ENCODE measurements at regions not wholly inside any gene's neighbourhood (a gene's known extent, or its start where the extent isn't known, plus 50 kb on each side); places are given as distances from the start of the nearest gene placed in this dataset.
"Not testable (repeated sequence)": the region's sequence is repeated elsewhere in the genome, so short reads cannot be mapped to it uniquely, and the experiment has no call there.

DNA sequence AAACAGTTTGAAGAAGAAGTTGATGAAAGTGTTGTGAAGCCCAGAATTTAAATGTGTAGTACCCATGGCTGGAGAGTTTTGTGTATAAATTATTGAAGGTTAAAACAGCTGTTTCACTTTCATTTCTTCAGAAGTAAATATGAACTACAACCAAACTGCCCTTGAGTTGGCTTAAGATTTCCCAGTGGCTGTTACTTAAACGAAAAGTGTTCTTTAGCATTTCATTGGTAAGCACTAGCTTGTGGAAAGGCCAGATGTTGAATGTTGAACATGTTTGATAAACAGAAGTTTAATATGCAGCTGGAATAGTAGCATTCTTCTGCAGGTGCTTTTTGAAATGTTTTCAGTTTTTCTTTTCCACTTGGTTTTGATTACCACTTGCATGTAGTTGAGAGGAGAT is 83.2 kb upstream of the TNRC6B start:
- DNase-seq (ENCODE audit: low spot score): no peak

DNA sequence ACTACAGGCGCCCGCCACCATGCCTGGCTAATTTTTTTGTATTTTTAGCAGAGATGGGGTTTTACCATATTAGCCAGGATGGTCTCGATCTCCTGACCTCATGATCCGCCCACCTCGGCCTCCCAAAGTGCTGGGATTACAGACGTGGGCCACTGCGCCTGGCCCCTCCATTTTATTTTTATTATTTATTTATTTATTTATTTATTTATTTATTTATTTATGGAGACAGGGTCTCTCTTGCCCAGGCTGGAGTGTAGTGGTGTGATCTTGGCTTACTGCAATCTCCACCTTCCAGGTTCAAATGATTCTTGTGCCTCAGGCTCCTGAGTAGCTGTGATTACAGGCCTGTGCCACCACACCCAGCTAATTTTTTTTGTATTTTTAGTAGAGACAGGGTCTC is 77.8 kb upstream of the TNRC6B start:
- DNase-seq (ENCODE audit: low spot score): not testable (repeated sequence)

DNA sequence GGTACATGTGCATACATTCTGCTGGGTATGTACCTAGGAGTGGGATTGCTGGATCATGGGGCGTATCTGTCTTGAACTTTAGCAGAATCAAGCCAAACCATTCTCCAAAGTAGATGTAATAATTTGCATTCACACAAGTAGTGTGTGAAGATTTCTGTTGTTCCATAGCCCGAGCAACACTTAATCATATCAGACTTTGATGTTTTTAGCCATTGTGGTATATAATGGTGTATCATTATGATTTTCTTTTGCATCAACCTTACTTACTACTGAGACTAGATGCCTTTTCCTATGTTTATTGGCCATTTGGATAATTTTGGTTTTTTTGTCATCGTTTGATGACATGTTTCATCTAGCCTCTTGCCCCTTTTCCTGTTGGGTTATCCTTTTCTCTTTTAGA is 72.0 kb upstream of the TNRC6B start:
- DNase-seq (ENCODE audit: low spot score): no peak

DNA sequence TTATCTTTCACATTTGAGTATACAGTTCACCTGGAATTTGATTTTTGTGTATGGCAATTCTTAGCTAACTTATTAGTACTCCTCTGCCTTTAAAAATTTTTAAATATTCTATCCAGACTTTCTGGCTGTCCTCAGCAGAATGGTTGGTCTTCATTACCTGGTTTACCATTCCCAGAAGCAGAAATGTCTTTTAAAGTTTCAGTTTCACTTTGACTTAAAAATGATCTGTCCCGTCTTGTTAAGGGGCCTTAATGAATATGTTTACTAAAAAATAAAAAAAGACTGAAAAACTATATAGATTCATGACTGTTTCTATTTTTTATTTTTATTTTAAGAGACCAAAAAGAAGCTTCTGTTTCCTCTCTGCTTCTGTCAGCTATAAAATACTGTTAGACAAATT is 70.5 kb upstream of the TNRC6B start:
- no peak for DNase-seq (ENCODE audit: low spot score)

DNA sequence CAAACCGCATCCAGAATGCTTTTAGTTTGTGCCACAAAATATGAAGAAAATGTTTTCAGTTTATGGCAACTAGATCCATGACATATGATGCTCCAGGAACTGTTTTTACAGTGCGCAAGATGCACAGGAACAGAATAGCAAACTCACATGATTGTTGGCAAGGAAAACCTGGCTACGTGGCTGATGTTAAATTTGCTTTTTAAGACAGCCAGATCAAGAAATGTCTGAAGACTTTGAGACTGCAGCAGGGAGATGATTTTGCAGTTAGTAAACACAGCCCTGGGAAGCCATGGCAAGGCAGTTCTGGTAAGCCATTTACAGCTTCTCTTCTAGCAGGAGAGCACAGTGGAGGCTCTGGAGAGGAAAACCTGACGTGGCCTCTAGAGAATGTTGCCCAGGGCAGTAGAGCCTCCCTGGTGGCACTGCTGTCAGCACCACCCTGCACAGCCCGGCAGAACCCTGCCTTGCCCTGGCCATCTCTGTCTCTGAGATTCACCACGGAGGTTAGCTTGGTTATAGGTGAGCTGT is 69.8 kb upstream of the TNRC6B start:
- DNase-seq (ENCODE audit: low spot score): peak; percentile 36

DNA sequence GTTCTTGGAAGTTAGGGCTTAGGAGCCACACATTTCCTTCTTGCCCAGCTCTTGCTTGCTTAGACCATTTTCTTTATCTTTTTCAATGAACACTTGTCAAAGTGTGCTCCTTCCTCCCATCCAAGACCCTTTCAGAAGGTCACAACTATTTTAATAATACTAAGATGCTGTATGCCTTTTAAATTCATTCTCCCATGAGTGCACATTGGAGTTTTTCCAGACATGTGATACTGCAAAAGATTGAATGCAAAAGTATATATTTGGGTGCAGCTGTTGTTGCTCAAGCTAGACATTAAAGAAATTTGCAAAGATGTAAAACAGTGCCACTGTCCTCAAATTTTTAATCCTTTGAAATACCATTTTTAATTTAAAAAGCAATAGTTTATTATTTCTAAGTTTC is 69.3 kb upstream of the TNRC6B start:
- no peak for DNase-seq (ENCODE audit: low spot score)

DNA sequence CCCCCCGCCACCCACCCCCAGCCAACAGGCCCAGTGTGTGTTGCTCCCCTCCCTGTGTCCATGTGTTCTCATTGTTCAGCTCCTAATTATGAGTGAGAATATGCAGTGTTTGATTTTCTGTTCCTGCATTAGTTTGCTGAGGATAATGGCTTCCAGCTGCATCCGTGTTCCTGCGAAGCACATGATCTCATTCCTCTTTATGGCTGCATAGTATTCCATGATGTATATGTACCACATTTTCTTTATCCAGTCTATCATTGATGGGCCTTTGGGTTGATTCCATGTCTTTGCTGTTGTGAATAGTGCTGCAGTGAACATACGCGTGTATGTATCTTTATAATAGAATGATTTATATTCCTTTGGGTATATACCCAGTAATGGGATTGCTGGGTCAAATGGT is 68.8 kb upstream of the TNRC6B start:
- DNase-seq (ENCODE audit: low spot score): not testable (repeated sequence)

DNA sequence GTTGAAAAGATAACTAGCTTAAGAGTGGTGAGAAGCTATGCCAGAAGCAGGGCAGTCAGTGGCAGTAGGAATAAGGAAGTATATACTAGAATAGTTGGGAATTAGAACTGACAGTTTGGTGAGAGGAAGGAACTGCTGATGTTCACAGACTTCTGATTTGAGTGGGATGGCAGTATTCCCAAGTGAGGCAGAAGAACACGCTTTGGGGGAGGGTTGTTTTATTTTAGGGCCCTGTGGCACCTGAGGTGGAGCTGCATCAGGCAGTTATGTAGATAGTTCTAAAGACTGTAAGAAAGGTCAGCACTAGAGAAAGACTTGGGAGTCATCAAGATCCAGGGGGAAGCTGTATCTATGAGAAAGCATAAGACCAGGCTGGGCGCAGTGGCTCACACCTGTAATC is 66.3 kb upstream of the TNRC6B start:
- DNase-seq (ENCODE audit: low spot score): no peak

DNA sequence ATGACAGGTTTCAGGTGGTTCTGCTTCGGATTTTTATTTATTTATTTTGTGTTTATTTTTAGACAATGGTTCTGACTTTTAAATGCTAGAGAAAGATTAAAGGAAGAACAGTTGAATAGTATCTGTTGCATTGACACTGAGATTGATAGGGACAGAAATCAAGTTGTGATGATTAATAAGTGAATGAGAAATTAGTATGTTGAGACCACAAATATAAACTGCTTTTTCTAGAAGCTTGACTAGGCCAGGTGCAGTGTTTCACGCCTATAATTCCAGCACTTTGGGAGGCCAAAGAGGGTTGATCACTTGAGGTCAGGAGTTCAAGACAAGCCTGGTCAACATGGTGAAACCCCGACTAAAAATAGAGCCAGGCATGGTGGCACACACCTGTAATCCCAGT is 65.1 kb upstream of the TNRC6B start:
- no peak for DNase-seq (ENCODE audit: low spot score)

DNA sequence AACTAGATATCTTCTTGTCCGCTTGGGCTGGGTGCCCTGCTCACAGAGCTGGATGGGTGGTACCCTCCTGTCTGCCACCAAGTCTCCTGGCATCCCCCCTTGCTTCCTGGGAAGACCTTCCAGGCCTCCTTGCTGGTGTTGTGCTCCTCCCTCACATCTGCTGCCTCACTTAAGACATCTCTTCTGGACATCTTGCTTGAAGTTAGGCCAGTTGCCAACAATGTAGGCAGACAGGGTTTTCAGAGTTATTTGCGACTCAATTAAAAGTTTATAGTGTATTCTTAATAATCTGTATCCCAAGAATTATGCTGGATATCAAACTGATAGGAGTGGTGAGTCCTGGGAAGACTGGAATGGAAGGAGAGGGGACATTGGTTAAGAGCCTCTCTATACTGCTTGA is 64.0 kb upstream of the TNRC6B start:
- DNase-seq (ENCODE audit: low spot score): no peak

DNA sequence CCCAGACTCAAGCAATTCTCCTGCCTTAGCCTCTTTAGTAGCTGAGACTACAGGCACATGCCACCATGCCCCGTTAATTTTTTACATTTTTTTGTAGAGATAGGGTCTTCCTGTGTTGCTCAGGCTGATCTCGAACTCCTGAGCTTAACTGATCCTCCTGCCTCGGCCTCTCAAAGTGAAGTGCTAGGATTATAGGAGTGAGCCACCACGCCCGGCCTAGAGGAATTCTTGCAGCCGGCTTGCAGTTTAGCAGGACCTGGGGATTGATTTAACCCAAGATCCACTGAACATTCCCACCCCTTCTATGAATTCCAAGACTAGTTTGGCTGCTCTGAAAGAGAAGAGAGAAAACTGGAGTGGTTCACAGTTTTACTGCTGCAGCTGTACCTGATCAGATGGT is 63.3 kb upstream of the TNRC6B start:
- no peak for DNase-seq (ENCODE audit: low spot score)

DNA sequence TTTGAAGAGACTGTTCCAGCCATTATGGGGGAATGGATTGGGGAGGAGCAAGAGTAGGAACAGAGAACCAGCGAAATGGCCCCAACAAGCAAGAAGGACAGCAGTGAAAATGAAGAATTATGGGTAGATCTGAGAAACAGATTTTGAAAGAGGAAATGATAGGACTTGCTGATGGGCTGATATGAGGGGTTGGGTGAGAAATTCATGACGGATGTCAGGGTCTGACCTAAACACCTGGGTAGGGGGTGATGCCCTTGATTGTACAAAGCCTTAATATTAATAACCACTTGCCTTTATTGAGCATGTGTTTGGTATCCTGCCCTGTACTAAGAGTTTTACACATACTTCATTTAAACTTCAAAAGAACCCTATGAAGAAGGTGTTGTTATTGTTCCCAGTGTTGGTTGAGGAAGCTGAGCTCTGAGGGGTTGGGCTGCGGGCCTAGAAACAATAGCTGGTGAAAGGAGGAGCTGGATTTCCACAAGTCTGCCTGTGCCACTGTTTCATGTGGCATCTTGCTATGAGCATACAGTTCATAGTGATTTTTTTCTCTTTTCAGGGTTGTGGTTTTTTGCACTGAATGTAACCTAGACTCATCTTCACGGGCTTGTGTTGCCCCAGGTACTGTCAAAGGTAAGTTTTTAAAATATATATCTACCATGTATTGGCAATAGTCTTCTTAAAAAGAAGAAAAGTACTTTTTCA is 61.1 kb upstream of the TNRC6B start:
- DNase-seq (ENCODE audit: low spot score): no peak

DNA sequence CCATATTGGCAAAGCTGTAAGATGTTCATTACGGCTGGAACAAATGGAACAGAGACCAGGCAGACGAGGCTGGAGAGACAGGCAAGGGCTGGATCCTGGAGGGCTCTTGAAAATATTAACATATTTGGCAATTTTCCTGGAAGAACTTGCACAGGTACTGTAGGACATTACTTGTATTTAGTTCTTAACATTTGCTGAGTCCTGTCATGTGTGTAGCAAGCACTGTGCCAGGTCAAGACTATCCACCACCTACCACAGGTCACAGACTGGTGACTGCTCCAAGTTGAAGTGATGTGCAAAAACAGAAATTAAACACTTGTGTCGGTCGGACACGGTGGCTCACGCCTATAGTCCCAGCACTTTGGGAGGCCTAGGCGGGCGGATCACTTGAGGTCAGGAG is 58.7 kb upstream of the TNRC6B start:
- DNase-seq (ENCODE audit: low spot score): no peak

DNA sequence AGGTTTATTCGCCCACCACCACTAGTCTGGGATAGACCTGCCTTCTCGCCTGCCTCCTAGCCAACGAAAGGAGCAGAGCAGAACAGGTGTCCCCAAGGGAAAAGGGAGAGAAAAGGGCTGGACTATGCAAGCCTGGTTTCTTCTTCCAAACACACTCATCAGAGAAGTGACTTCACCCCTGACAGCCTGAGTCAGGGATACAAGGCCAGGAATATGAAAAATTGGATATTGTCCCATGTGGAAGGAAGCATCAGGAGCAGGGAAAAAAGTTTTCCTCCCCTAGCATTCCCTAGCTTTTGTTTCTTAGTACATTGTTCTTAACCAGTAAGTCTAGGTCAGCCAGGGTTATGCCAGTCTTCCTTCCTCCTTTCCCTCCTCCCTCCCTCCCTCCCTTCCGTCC is 56.9 kb upstream of the TNRC6B start:
- DNase-seq (ENCODE audit: low spot score): no peak

DNA sequence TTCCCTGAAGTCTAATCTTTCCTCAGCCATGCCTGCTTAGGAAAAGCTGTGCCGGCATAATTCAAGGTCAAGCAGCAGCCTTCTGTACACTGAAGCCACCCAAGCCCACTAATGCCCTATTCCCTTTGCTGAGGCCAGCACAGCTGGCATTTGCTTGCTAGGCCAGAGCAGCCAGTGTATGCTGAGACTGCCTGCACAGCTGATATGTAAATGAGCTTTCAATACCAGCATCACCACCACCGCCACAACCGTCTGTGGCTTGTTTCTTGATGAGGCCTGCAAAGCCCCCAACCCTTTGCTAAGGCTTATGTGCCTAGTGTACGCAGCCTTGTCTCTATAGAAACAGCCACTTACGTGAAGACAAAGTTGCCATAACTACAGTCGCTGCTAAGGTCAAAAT is 56.3 kb upstream of the TNRC6B start:
- no peak for DNase-seq (ENCODE audit: low spot score)

DNA sequence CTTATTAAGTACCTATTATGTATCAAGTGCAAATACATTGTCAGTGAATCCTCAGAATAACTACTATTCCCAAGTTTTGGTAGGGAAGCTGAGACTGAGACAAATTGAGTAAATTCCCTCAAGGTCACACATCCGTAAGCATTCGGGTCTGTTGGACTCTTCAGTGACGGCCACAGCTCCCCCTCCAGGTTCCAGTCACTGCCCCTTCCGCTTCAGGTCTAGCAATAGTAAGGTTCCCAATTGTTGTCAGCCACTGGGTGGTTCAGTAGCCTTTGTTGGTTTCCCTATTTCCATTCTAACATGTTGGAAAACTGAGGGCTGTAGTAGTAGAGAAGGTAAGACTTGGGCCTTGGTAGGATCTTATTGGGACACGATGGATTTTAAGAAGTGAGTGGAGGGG is 54.9 kb upstream of the TNRC6B start:
- DNase-seq (ENCODE audit: low spot score): no peak

DNA sequence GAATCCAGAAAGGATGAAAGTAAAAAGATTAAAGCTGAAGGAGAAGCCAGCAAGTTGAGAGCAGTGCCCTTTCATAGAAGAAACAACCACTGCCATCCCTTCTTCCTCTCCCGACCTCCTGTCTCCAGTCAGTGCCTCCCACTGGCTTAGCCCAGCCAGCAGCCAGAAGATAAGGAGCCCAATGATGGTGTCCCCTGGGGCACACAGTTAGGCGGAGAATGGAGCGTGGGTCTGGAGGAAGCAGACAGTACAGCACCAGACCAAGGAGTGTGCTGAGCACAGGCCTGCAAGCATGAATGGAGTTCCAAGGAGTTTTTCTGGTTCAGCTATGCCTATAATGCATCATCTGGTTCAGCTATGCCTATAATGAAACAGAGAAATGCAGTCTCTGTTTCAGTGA is 54.3 kb upstream of the TNRC6B start:
- peak; percentile 18 for DNase-seq (ENCODE audit: low spot score)

All from COLO829 (cell line).